Activated gamma-delta T cell treated with Interleukin-2 at 50 U/mL for 16 hours (primary cell): ENCODE measurements at regions not wholly inside any gene's neighbourhood (a gene's known extent, or its start where the extent isn't known, plus 50 kb on each side); places are given as distances from the start of the nearest gene placed in this dataset.
"Not testable (repeated sequence)": the region's sequence is repeated elsewhere in the genome, so short reads cannot be mapped to it uniquely, and the experiment has no call there.

Source experiments
- DNase-seq: peaks from one replicate; pipeline ENCODE4 v3.0.0-alpha.2; 2020

GRCh38 chr4:66355328-66355727 lies 685.0 kb upstream of the EPHA5 start:
- no peak for DNase-seq

GRCh38 chr4:66351761-66352160 lies 681.5 kb upstream of the EPHA5 start:
- no peak for DNase-seq

DNA sequence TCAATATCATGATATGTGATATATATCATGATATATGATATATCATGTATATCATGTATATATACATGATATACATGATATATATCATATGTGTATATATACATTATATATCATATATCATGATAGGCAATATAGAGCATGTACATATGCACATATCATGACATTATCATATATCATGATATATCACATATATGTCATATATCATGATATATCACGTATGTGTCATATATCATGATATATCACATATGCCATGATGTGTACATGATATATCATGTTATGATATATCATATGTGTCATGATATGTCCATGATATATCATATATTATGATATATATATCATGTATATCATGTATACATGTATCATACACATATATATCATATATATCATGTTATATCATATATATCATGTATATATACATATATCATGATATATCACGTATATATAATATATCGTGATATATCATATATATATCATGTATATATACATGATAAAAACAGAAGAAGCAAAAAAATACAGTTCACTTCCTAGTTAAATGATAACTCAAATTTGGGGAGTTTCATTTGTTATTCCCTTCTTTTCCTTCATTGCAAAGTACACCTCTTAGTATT lies 670.1 kb upstream of the EPHA5 start:
- DNase-seq: no peak

- DNase-seq: no peak
Observed at GRCh38 chr4:66339007-66339406, 668.7 kb upstream of the EPHA5 start.

DNA sequence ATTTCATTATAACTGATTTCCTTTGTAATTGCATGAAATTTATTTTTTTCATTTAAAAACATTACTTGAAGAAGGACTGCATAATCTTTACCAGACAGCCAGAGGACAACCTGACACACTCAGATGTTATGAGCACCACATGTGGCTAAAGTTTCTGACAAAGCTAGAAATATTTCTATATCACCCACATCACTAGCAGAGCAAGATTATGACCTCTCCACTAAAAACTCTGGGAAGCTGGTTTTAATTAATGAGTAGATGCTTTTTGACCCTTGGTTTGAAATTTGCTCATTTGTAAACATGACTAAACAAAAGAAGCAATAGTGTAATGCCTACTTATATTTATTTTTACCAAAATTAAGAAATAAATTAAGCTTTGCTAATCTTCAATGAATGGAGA lies 661.5 kb upstream of the EPHA5 start:
- DNase-seq: no peak

- no peak for DNase-seq
Observed at GRCh38 chr4:66330125-66330524, 659.8 kb upstream of the EPHA5 start.

GRCh38 chr4:66328803-66329574 lies 658.7 kb upstream of the EPHA5 start:
- no peak for DNase-seq

DNA sequence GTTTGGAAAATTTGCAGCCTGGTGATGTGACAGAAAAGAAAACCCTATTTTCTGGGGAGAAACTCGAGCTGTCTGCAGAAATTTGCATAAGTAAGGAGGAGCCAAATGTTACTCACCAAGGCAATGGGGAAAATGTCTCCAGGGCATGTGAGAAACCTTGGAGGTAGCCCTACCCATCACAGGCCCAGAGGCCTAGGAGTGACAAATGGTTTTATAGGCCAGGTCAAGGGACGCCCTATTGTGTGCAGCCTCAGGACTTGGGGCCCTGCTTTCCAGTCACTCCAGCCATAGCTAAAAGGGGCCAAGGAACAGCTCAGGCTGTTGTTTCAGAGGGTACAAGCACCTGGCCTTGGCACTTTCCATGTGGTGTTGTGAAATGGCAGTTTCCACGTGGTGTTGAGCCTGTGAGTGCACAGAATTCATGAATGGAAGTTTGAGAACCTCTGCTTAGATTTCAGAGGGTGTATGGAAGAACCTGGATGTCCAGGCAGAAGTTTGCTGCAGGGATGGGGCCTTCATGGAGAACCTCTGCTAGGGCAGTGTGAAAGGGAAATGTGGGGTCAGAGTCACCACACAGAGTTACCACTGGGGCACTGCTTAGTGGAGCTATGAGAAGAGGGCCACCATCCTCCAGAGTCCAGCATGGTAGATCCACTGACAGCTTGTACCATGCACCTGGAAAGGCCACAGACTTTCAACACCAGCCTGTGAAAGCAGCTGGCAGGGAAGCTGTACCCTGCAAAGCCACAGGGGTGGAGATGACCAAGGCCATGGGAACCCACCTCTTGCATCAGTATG lies 637.6 kb upstream of the EPHA5 start:
- no peak for DNase-seq

- no peak for DNase-seq
Observed at GRCh38 chr4:66300336-66300934, 630.1 kb upstream of the EPHA5 start.

DNA sequence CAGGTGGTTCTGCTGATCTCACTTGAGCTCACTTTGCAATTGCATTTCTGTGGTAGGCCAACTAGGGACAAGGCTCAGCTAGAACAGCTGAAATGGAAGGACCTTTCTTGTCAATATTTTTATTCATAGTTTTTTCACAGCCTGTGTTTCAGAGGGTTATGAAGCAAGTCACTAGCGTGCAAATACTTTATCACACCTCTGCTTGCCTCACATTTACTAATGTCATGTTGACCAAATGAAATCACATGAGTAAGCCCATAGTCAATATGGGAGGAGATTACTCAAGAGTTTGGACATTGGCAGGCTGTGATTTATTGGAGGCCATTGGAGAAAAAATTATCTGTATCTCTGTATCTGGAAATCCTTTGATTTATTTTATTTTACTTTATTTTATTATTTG lies 628.3 kb upstream of the EPHA5 start:
- no peak for DNase-seq

- no peak for DNase-seq
Observed at GRCh38 chr4:66297703-66298102, 627.4 kb upstream of the EPHA5 start.

DNA sequence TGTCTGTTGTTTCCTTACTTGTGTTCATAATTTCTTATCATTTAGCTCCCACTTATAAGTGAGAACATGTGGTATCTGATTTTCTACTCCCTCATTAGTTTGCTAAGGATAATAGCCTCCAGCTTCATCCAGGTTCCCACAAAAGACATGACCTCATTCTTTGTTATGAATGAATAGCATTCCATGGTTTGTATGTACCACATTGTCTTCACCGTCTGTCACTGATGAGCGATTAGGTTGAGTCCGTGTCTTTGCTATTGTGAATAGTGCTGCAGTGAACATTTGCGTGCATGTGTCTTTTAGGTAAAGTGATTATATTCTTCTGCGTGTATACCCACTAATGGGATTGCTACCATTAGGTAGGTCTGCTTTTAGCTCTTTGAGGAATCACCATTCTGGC lies 624.3 kb upstream of the EPHA5 start:
- DNase-seq: no peak

DNA sequence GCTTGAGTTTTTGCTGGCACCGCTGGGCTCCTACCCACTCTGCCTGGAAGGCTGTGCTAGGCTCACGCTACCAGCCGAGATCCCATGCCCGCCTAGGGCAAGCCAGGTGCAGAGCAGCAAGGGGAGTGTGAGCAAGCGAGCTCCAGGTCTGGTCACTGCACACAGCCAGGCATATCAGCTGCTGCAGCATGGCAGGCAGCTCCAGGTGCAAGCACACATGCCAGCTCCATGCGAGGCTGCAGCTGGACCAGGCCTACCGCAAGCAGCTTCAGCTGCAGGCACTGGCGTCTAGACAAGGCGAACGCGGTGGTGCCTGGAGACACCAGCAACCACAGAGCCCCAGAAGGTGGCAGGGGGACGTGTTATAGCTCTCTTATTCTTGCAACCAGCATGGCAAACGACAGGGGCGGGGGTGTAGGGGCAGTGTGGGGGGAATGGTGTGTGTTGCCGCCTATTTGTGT lies 614.7 kb upstream of the EPHA5 start:
- no peak for DNase-seq

GRCh38 chr4:66279084-66279483 lies 608.8 kb upstream of the EPHA5 start:
- no peak for DNase-seq

- DNase-seq: no peak
Observed at GRCh38 chr4:66275411-66276038, 605.2 kb upstream of the EPHA5 start.

DNA sequence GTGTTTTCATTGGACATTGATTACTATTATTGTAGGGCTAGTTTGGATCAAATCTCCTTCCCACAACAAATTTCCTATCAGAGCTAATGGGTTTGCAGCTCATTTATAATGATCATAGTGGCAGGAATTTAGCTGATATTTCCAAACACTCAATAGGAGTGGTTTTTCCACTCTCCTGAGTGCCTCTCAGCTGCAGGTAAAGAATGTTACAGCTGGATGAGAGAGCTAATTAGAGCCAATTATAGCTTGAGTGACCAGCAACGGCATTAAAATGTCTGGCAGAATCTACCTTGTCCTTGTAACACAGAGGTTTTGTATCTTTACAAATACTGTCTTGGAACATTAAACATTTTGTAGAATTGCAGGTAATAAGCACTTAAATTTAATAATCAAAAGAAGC lies 602.8 kb upstream of the EPHA5 start:
- DNase-seq: no peak

GRCh38 chr4:66270356-66270755 lies 600.1 kb upstream of the EPHA5 start:
- DNase-seq: not testable (repeated sequence)

GRCh38 chr4:66266554-66266953 lies 596.3 kb upstream of the EPHA5 start:
- DNase-seq: not testable (repeated sequence)

GRCh38 chr4:66266035-66266434 lies 595.7 kb upstream of the EPHA5 start:
- DNase-seq: no peak

- no peak for DNase-seq
Observed at GRCh38 chr4:66252291-66252690, 582.0 kb upstream of the EPHA5 start.

GRCh38 chr4:66246643-66247042 lies 576.4 kb upstream of the EPHA5 start:
- DNase-seq: no peak

DNA sequence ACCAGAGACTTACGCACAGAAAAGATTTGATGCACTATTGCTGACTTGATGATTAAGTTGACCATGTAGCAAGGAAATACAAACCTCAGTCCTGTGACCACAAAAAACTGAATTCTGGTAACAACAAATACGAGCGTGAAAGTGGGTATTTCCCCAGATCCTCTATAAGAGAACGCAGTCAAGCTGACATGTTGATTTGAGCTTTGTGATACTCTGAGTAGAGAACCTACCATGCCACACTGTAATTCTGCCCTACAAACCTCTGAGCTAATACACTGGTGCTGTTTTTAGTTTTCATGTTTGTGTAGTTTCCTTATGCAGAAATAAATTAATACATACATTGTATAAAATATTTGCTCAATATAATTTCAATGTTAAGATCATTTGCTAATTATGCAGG lies 565.6 kb upstream of the EPHA5 start:
- no peak for DNase-seq

DNA sequence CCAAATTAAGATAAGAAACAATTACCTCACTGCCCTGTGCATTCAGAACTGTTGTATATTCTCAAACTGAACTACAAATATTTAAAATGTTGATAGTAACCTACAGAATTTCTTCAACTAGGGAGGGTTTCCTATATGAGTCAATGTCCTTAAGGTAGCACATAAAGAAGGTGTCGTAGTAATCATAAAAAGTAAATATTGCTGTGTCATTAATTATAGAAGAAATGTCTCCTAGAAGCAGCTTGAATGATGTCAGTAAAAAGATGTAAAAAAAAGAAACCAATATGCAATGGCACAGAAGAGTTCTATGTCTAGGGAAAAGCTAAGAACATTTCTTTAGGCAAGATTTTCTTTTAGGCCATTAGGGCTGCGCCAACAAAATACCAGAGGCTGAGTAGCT lies 559.6 kb upstream of the EPHA5 start:
- no peak for DNase-seq
